ENCODE measurements at regions not wholly inside any gene's neighbourhood (a gene's known extent, or its start where the extent isn't known, plus 50 kb on each side); places are given as distances from the start of the nearest gene placed in this dataset.

GRCh38 chr5:124652892-124653441 is 93.5 kb downstream of the ZNF608 start:
- H3K36me3 ChIP-seq: peaks cover 0 to 8% (median 0%) of the 10 kb centered on the region in 9 donors
- peaks cover 0 to 62% (median 0%) of the 10 kb centered on the region in 9 donors for H3K27me3 ChIP-seq
- TF ChIP-seq CTCF (IDR thresholded peaks at IDR 0.05) (no peak), POLR2A (IDR thresholded peaks at IDR 0.05) (no peak)
- no peak for ATAC-seq
- H3K9me3 ChIP-seq: no peaks in the 10 kb centered on the region
- peaks cover 7 to 83% (median 63%) of the 10 kb centered on the region in 12 donors for H3K4me1 ChIP-seq
- WGBS, 4 donors: 95 to 99% (median 97%) methylated on average over 2 of the region's 2 CpGs
- no peak for DNase-seq
- H3K4me3 ChIP-seq: no peak overlapping the region
- H3K27ac ChIP-seq: peak overlapping the region in 2 of 12 donors; percentile 69 to 84
- intact Hi-C loops (cut with DNase I): loop anchor here in 7 of 10 donors (2.0 to 10.0 kb wide), 10 partner anchors 54 to 841 kb away; no protein-coding TSS in a partner anchor

GRCh38 chr5:124652514-124652819 is 94.0 kb downstream of the ZNF608 start:
- 67 to 80% (median 73%) methylated on average over 2 of the region's 2 CpGs for WGBS, 4 donors
- ATAC-seq (no peak), DNase-seq (no peak)
- peaks cover 7 to 81% (median 63%) of the 10 kb centered on the region in 12 donors for H3K4me1 ChIP-seq
- TF ChIP-seq POLR2A (IDR thresholded peaks at IDR 0.05) (no peak), CTCF (IDR thresholded peaks at IDR 0.05) (no peak)
- peak overlapping the region in 8 of 12 donors; percentile 65 to 92 (median 85) for H3K27ac ChIP-seq
- no peaks in the 10 kb centered on the region for H3K9me3 ChIP-seq
- H3K4me3 ChIP-seq: peak overlapping the region in 5 of 12 donors; percentile 54 to 74 (median 59)
- peaks cover 0 to 11% (median 3%) of the 10 kb centered on the region in 9 donors for H3K36me3 ChIP-seq
- intact Hi-C loops (cut with DNase I): loop anchor here in 7 of 10 donors (2.0 to 10.0 kb wide), 10 partner anchors 55 to 840 kb away; no protein-coding TSS in a partner anchor
- peaks cover 0 to 59% (median 0%) of the 10 kb centered on the region in 9 donors for H3K27me3 ChIP-seq

GRCh38 chr5:124651663-124652513 is 94.6 kb downstream of the ZNF608 start:
- DNase-seq (peak; percentile 87 to 92 (median 90)), ATAC-seq (peak; percentile 70 to 91 (median 88))
- Histone ChIP-seq H3K4me1 (peaks cover 7 to 77% (median 63%) of the 10 kb centered on the region in 12 donors), H3K4me3 (peak overlapping the region; percentile 27 to 74 (median 60)), H3K36me3 (peaks cover 0 to 16% (median 6%) of the 10 kb centered on the region in 9 donors), H3K9me3 (no peaks in the 10 kb centered on the region), H3K27me3 (peaks cover 0 to 64% (median 0%) of the 10 kb centered on the region in 9 donors), H3K27ac (peak overlapping the region; percentile 41 to 92 (median 83))
- 4% methylated on average over 47 to 54 of the region's 54 CpGs for WGBS, 4 donors
- intact Hi-C loops (cut with DNase I): loop anchor here in 9 of 10 donors (1.0 to 10.0 kb wide), 13 partner anchors 55 to 840 kb away; partner anchors contain the start of gene ZNF608 (in 1 of the 9)
- TF ChIP-seq POLR2A (IDR thresholded peaks at IDR 0.05) (peak in 1 of 2 donors; percentile 85), CTCF (IDR thresholded peaks at IDR 0.05) (no peak)
